ENCODE measurements at regions not wholly inside any gene's neighbourhood (a gene's known extent, or its start where the extent isn't known, plus 50 kb on each side); places are given as distances from the start of the nearest gene placed in this dataset.

DNA sequence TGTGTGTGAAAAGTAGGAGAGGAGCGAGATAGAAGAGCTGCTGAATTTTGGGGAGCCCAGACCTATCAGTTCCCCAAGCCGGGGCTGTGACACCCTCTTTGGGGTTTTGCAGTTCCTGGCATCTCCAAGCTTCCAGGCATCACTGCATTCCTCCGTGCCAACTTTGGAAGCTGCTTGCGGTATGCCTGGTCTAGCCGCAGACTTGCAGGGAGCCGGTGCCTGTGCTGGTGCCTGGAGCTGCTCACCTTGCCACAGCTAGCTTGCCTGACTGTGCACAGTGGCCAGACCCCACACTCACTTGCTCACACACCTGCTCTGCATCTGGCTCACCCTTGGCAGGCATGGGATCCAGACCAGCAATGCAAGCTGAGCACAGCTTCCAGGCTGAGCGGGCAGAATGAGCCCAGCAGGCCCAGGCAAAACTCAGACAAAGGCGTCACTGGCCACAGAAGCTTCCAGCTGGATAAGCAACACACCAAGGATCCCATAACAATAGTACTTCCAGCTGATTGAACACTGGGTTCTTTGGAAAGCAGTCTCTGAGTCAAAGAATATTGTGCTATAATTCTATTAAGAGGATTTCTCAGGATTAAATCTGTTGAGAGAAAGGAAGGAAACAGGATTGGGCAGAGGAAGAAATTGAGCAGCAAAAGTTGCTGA is 390.9 kb downstream of the TEX13C start:
- no peak for DNase-seq (ENCODE audit: low read depth, low spot score)
- in situ Hi-C loops (cut with HindIII; ENCODE audit: low sequenced_read_pairs): no loop called here
- no peak overlapping the region for H3K4me3 ChIP-seq (ENCODE audit: low read depth, low read length)
- TF ChIP-seq CTCF (IDR thresholded peaks at IDR 0.05; ENCODE audit: low read depth, low read length): no peak

DNA sequence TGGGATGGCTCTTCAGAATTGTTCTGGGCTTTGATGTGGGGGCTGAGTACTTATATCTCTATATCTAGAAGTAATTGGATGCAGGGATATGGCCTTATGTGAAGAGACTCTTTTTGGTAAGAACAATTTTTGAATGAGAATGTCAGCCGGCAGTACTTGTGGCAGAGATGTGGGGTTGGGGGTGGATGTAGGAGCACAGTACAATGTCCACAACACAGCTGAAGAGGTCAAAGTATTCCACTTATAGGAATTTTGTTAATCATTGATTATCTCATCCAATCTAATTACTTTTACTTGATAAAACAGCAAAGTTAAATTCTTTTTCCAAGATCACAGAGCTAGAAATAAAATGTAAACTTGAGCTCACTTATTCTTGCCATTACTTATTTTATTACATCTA is 391.4 kb downstream of the TEX13C start:
- no peak for DNase-seq (ENCODE audit: low read depth, low spot score)
- TF ChIP-seq CTCF (IDR thresholded peaks at IDR 0.05; ENCODE audit: low read depth, low read length): no peak
- no peak overlapping the region for H3K4me3 ChIP-seq (ENCODE audit: low read depth, low read length)
- in situ Hi-C loops (cut with HindIII; ENCODE audit: low sequenced_read_pairs): no loop called here

- H3K4me3 ChIP-seq (ENCODE audit: low read depth, low read length): no peak overlapping the region
- no peak for DNase-seq (ENCODE audit: low read depth, low spot score)
- in situ Hi-C loops (cut with HindIII; ENCODE audit: low sequenced_read_pairs): no loop called here
- no peak for TF ChIP-seq CTCF (IDR thresholded peaks at IDR 0.05; ENCODE audit: low read depth, low read length)
These were observed 394.0 kb downstream of the TEX13C start for GRCh38 chrX:125713633-125714032.

DNA sequence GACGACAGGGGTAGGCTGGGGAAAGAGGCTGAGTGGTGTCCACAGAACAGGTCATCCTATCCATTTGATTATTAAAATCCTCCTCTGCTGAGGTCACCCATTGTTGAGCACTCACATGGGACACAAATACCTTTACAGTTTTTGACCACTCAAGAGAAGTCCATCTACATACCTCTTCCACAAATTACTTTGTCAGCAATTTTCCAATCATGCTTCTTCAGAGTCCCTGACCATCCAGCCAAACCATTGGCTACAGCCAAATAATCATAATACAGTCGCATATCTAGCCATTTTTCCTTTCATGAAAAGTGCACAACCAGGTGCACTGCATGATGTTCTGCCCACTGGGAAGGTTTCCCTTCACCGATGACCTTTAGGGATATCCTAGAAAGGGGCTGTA is 407.4 kb downstream of the TEX13C start:
- no peak overlapping the region for H3K4me3 ChIP-seq (ENCODE audit: low read depth, low read length)
- no peak for TF ChIP-seq CTCF (IDR thresholded peaks at IDR 0.05; ENCODE audit: low read depth, low read length)
- in situ Hi-C loops (cut with HindIII; ENCODE audit: low sequenced_read_pairs): no loop called here
- no peak for DNase-seq (ENCODE audit: low read depth, low spot score)

GRCh38 chrX:125736008-125736729 is 416.5 kb downstream of the TEX13C start:
- TF ChIP-seq CTCF (IDR thresholded peaks at IDR 0.05; ENCODE audit: low read depth, low read length): no peak
- DNase-seq (ENCODE audit: low read depth, low spot score): no peak
- H3K4me3 ChIP-seq (ENCODE audit: low read depth, low read length): no peak overlapping the region
- in situ Hi-C loops (cut with HindIII; ENCODE audit: low sequenced_read_pairs): no loop called here

- TF ChIP-seq CTCF (IDR thresholded peaks at IDR 0.05; ENCODE audit: low read depth, low read length): no peak
- no peak for DNase-seq (ENCODE audit: low read depth, low spot score)
- in situ Hi-C loops (cut with HindIII; ENCODE audit: low sequenced_read_pairs): no loop called here
- no peak overlapping the region for H3K4me3 ChIP-seq (ENCODE audit: low read depth, low read length)
These were observed 423.1 kb downstream of the TEX13C start for GRCh38 chrX:125742811-125743210.
